Aorta (tissue), 5 donors: ENCODE measurements at regions not wholly inside any gene's neighbourhood (a gene's known extent, or its start where the extent isn't known, plus 50 kb on each side); places are given as distances from the start of the nearest gene placed in this dataset.
A peak's percentile ranks its signal among the peaks of the same experiment; 100 is the strongest.

Experiments
- ATAC-seq: fragments of 200-7000 bp; cut with Tn5 transposase; one replicate; pipeline ENCODE4 v1.9.1; 2022; ENCODE audit warnings: moderate library complexity; ENCODE audit not compliant: low FRiP score
- DNase-seq, 2 donors: peaks; one replicate each; pipeline ENCODE4 v3.0.0-alpha.2; 2020
- H3K27ac ChIP-seq, 2 donors: one replicate each; pipeline ENCODE4 v1.5.1; 2013; ENCODE audit warnings: low read length in 2 of 2, mild to moderate bottlenecking in 2 of 2, moderate library complexity in 2 of 2, control low read depth in 1 of 2, inconsistent platforms in 1 of 2, low read depth in 1 of 2
- H3K27me3 ChIP-seq, 2 donors: one replicate each; pipeline ENCODE4 v1.6.1; 2013; ENCODE audit warnings: control low read depth in 1 of 2, low read length in 1 of 2, mild to moderate bottlenecking in 1 of 2, moderate library complexity in 1 of 2; ENCODE audit not compliant: insufficient read depth in 2 of 2, control insufficient read depth in 1 of 2
- H3K36me3 ChIP-seq, 2 donors: one replicate each; pipeline ENCODE4 v1.6.1; 2013; ENCODE audit warnings: control low read depth in 1 of 2, low read length in 1 of 2, mild to moderate bottlenecking in 1 of 2; ENCODE audit not compliant: insufficient read depth in 2 of 2, control insufficient read depth in 1 of 2
- H3K4me1 ChIP-seq, 2 donors: one replicate each; pipeline ENCODE4 v1.6.1; 2013; ENCODE audit warnings: low read length in 2 of 2, control low read depth in 1 of 2, mild to moderate bottlenecking in 1 of 2, moderate library complexity in 1 of 2; ENCODE audit not compliant: insufficient read depth in 2 of 2, control insufficient read depth in 1 of 2
- H3K4me3 ChIP-seq, 2 donors: one replicate each; pipeline ENCODE4 v1.5.1; 2013; ENCODE audit warnings: low read length in 2 of 2, control low read depth in 1 of 2, mild to moderate bottlenecking in 1 of 2
- H3K9me3 ChIP-seq: one replicate; pipeline ENCODE4 v1.6.1; 2013; ENCODE audit warnings: mild to moderate bottlenecking, low read length; ENCODE audit not compliant: control insufficient read depth
- whole genome bisulfite sequencing, 2 donors: extraction: QIAGEN DNeasy Blood & Tissue Kit; methylation state at CpG; one replicate each; pipeline ENCODE4 v1.1.7; 2013; 5-methylcytosine and 5-hydroxymethylcytosine counted together
- intact Hi-C, 2 donors: fragments of 100-400 bp; cut with DNase I; formaldehyde crosslinking; loops; one replicate each; pipeline versions ENCODE4 v1.14.2 to v1.15.0; 2022
- donor health status: healthy with polysubstance abuse.
- donor health status: Bipolar disorder and iron deficiency.
- donor health status: DM: no; HTN: no; CAD: no.
- donor health status: DM: no; HTN: no; CAD: no.
- donor health status: DM: yes; HTN: yes; CAD: no.

DNA sequence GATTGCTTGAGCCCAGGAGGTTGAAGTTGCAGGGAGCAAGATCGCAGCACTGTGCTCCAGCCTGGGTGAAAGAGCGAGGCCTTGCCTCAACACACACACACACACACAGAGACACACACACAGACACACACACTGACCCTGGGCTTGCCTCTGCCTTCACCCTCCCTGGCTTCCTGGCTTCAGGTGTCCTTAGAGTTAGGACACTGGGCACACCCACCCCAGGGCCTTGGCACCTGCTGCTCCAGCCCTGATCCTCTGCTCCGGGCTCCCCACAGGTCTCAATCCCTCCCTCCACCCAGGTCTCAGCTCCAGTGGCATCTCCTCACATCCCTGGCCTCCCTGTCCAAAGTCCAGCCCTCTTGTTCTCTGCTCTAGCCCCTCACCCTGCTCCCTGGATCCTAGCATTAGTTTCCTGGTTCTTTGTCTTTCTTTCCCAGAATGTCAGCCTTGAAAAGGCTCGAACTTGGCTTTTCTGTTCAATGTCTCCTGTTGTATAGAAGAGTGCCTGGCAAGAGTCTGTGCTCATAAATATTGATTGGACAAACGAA, 212.9 kb downstream of the C9orf50 start:
- Histone ChIP-seq H3K27ac (no peak overlapping the region), H3K9me3 (no peaks in the 10 kb centered on the region), H3K4me3 (no peak overlapping the region), H3K27me3 (no peaks in the 10 kb centered on the region), H3K36me3 (no peaks in the 10 kb centered on the region), H3K4me1 (peaks cover 0 to 3% of the 10 kb centered on the region in 2 donors)
- intact Hi-C loops: no loop called here
- DNase-seq (peak in 1 of 2 donors; percentile 35), ATAC-seq (no peak)
- WGBS, 2 donors: 89 to 93% methylated on average over 5 of the region's 5 CpGs

DNA sequence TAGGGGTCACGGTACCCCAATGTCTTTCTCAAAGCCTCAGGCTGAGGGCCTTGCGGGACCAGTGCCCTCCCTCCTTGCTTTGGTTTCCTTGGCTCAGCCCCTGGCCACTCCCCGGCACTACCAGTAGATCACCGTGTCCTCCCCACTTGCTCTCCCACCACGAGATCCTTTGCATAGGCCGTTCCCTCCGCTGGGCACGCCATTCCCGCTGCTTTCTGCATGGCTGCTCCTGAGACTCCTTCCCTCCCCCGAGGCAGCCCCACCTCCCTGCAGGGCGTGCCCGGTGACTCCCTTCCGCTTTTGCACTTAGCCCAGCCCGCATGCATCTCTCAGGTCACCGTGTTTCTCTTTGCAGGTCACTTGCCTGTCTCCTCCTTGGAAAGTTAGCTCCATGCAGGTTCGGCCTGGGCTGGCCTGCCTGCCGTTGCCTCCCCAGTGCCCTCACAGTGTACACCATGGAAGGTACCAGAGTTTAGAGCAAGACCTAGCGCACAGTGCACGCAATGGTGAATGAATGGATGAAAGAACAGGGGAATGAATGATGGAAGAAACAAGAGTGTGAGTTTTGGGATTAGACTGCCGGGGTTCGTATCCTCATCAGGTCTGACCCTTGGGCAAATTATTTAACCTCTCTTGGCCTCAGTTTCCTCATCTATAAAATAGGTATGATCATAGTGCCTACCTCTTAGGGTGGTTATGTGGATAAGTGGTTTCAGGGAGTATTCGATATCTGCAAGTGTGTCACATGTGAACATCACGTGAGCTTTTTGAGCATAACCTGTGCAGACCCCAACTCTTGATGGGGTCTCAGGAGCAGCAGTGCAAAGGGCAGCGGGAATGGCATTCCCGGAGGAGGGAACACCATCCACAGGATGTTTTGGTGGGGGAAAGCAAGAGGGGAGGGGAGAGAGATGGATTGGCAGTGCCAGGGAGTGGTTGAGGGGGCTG, 214.3 kb downstream of the C9orf50 start:
- Histone ChIP-seq H3K4me3 (no peak overlapping the region), H3K9me3 (no peaks in the 10 kb centered on the region), H3K4me1 (peaks cover 0 to 3% of the 10 kb centered on the region in 2 donors), H3K27me3 (no peaks in the 10 kb centered on the region), H3K27ac (no peak overlapping the region), H3K36me3 (no peaks in the 10 kb centered on the region)
- intact Hi-C loops: no loop called here
- no peak for ATAC-seq
- DNase-seq: peak in 1 of 2 donors; percentile 58
- WGBS, 2 donors: 92% methylated on average over 23 to 25 of the region's 25 CpGs

DNA sequence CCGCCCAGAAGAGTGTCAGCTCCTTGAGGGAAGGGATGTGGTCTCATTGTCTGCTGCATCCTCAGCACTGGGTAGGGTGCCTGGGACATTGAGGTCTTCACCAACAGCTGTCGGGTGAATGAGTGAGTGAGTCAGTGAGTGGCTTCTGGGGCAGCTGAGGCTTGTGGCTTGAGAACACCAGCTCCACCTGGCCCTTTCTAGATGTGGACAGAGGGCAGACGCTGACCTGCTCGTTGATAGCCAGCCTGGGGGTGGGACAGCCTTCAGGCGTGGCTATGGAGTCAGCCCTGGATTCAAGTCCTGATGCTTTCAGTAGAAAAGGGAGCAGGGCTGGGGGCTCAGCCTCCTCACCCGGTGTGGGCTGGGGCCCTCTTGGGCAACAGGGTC, 215.1 kb downstream of the C9orf50 start:
- Histone ChIP-seq H3K4me1 (peaks cover 0 to 3% of the 10 kb centered on the region in 2 donors), H3K27ac (no peak overlapping the region), H3K36me3 (no peaks in the 10 kb centered on the region), H3K27me3 (no peaks in the 10 kb centered on the region), H3K9me3 (no peaks in the 10 kb centered on the region), H3K4me3 (no peak overlapping the region)
- ATAC-seq (no peak), DNase-seq (peak in 1 of 2 donors; percentile 31)
- WGBS, 2 donors: 89 to 93% methylated on average over 6 of the region's 6 CpGs
- intact Hi-C loops: no loop called here

DNA sequence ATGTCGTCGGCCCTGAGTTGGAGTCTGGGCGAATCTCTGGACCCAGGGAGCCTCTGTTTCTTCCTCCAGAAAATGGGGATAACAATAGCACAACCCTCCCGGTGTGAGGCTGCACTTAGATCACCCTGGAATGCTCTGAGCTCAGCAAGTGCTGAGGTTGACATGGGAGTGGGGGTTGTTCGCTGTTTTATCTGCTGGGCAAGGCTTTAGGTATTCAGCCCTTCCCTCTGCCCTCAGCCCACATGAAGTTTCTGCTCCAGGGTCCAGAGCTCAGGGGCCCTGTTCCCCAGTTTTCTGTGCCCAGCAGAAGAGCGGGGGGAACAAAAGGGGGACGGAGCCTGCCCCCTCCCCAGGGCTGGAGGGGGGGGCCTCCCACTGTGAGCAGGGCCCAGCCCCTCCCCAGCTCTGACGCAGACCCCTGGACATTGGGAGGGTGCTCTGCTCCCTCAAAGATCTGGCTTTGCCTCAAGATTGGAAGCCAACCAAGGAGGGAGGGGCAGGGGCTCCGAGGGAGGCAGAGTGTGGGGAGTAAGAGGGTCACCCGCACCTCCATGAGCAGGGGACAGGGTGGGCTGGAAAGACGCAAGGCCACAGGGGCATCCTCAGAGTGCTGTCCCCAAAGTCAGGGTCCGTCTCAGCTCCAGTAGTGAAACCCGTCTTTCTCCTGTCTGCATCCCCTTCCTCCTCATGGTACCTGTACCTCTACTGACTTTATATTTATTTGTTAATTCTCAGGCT, 215.6 kb downstream of the C9orf50 start:
- 71 to 73% methylated on average over 13 of the region's 13 CpGs for WGBS, 2 donors
- H3K36me3 ChIP-seq: no peaks in the 10 kb centered on the region
- no peaks in the 10 kb centered on the region for H3K27me3 ChIP-seq
- no peak overlapping the region for H3K27ac ChIP-seq
- DNase-seq (peak in 1 of 2 donors; percentile 34), ATAC-seq (no peak)
- H3K9me3 ChIP-seq: no peaks in the 10 kb centered on the region
- H3K4me1 ChIP-seq: peaks cover 0 to 3% of the 10 kb centered on the region in 2 donors
- no peak overlapping the region for H3K4me3 ChIP-seq
- intact Hi-C loops: no loop called here

DNA sequence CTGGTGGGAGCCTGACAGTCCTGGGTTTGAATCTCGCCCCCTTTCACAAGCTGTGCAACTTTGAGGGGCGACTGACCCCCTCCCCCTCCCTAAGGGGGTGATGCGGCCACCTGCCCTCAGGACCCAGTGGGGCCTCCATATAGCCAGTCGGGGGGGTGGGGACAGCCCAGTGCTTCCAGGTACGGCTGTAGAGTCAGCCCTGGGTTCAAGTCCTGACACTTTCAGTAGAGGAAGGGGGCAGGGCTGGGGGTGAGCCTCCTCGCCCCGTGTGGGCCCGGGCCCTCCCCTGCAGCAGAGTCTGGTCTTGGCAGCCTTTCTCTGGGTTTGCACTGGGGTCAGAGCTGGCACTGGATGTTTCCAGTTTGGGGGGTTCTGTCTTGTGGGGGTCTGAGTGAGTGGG, 216.3 kb downstream of the C9orf50 start:
- no peaks in the 10 kb centered on the region for H3K36me3 ChIP-seq
- intact Hi-C loops: no loop called here
- no peaks in the 10 kb centered on the region for H3K27me3 ChIP-seq
- peak in 1 of 2 donors; percentile 44 for DNase-seq
- no peaks in the 10 kb centered on the region for H3K9me3 ChIP-seq
- no peak overlapping the region for H3K4me3 ChIP-seq
- H3K27ac ChIP-seq: no peak overlapping the region
- ATAC-seq: no peak
- peaks cover 0 to 3% of the 10 kb centered on the region in 2 donors for H3K4me1 ChIP-seq
- WGBS, 2 donors: 87 to 90% methylated on average over 8 of the region's 8 CpGs

DNA sequence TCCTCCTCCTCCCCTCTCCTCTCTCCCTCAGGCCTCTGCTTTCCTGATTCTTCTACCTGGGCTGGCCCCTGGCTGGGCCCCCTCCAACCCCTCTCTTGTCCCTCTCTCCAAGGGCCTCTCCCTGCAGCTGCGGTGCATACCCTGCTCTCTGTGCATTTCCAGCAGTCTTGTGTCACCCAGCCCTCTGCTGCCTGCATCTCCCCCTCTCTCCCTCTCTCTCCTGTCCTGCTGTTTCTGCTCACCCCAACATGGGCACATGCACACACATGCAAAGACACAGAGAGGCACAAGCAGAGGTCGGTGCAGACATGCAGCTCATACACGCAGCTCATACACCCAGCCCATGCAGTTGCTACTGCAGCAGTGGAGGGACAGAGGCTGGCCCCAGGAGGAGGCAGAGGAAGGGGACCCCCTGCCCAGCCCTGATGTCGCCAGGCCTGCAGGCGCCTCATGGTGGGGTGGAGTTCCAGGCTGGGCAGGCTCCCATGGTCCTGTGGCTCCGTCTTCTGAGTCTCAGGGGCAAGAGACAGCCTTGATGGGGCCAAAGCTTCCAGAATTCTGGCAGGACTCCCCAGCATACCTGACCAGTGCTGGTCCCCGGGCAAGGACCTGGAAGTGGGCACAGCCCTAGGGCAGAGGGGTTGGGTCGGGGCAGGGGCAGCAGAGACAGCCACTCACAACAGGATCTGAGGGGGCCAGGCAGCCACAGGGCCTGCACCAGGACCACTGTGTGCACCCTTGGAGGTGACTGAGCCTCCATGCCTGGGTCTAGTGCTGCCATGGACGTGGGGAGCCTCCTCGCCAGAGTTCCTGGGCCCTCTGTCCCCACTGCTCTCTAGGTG, 216.9 kb downstream of the C9orf50 start:
- intact Hi-C loops: no loop called here
- 86 to 87% methylated on average over 8 to 10 of the region's 10 CpGs for WGBS, 2 donors
- DNase-seq (peak in 1 of 2 donors; percentile 38), ATAC-seq (no peak)
- Histone ChIP-seq H3K9me3 (no peaks in the 10 kb centered on the region), H3K27ac (no peak overlapping the region), H3K4me3 (no peak overlapping the region), H3K27me3 (no peaks in the 10 kb centered on the region), H3K36me3 (no peaks in the 10 kb centered on the region), H3K4me1 (peaks cover 0 to 3% of the 10 kb centered on the region in 2 donors)

DNA sequence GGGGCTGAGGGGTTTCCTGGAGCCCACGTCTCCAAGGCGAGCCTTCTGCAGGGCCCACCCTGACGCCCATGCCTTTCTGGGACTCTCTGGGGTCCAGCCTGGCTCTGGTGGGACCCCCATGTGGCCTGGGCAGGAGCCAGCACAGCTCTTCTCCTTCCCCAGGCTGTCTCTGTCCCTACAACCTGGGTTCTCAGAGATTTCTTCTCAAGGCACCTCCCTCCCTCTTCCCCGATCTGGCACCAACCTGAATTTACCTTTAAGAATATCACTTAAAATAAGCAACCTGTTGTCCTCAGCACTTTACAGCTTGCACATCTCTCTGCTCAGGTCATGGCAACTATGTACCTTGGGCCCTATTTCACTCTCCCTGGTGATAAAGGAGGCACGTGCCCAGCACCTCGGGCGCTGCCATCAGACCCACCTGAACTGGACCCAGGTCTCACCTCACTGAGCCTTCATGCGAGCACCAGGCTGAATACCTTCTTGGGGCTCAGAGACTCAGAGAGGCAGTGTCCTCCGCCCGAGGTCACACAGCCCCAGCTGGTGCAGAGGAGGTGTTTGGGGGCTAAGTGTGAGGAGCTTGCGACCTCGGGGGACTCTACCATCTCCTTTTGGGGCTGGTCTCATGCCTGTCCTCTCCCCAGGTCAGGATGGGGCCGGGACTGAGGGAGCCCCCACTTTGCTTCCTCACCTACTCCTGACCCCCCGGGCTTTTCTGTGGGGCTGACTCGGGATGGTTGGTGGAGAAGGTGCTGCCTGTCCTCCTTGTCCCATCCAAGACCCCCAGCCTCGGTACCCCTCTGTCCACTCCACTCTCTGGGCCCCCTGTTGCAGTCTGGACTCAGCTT, 217.7 kb downstream of the C9orf50 start:
- 92 to 93% methylated on average over 16 of the region's 16 CpGs for whole genome bisulfite sequencing, 2 donors
- Histone ChIP-seq H3K4me1 (no peaks in the 10 kb centered on the region), H3K4me3 (no peak overlapping the region), H3K27me3 (no peaks in the 10 kb centered on the region), H3K36me3 (no peaks in the 10 kb centered on the region), H3K9me3 (no peaks in the 10 kb centered on the region), H3K27ac (no peak overlapping the region)
- peak in 1 of 2 donors; percentile 42 for DNase-seq
- intact Hi-C loops: no loop called here
- no peak for ATAC-seq
